ENCODE measurements at regions not wholly inside any gene's neighbourhood (a gene's known extent, or its start where the extent isn't known, plus 50 kb on each side); places are given as distances from the start of the nearest gene placed in this dataset.

- in situ Hi-C loops (cut with MboI; ENCODE audit: low pct_unique_long_range_greater_than_20kb, low sequenced_read_pairs, unreplicated experiment): no loop called here
- no peak for TF ChIP-seq CTCF (IDR thresholded peaks at IDR 0.05; ENCODE audit: extremely low read depth, insufficient read depth, missing control alignments)
- no peak for DNase-seq (ENCODE audit: low spot score)
Measured at GRCh38 chr18:25648716-25649260, 296.8 kb upstream of the ZNF521 start.

- in situ Hi-C loops (cut with MboI; ENCODE audit: low pct_unique_long_range_greater_than_20kb, low sequenced_read_pairs, unreplicated experiment): no loop called here
- TF ChIP-seq CTCF (IDR thresholded peaks at IDR 0.05; ENCODE audit: extremely low read depth, insufficient read depth, missing control alignments): no peak
- DNase-seq (ENCODE audit: low spot score): no peak
Measured at GRCh38 chr18:25647404-25647803, 295.4 kb upstream of the ZNF521 start.

GRCh38 chr18:25646971-25647370 lies 295.0 kb upstream of the ZNF521 start:
- in situ Hi-C loops (cut with MboI; ENCODE audit: low pct_unique_long_range_greater_than_20kb, low sequenced_read_pairs, unreplicated experiment): no loop called here
- no peak for DNase-seq (ENCODE audit: low spot score)
- no peak for TF ChIP-seq CTCF (IDR thresholded peaks at IDR 0.05; ENCODE audit: extremely low read depth, insufficient read depth, missing control alignments)

- no peak for TF ChIP-seq CTCF (IDR thresholded peaks at IDR 0.05; ENCODE audit: extremely low read depth, insufficient read depth, missing control alignments)
- no peak for DNase-seq (ENCODE audit: low spot score)
- in situ Hi-C loops (cut with MboI; ENCODE audit: low pct_unique_long_range_greater_than_20kb, low sequenced_read_pairs, unreplicated experiment): no loop called here
Measured at GRCh38 chr18:25639596-25639995, 287.6 kb upstream of the ZNF521 start.

- no peak for DNase-seq (ENCODE audit: low spot score)
- TF ChIP-seq CTCF (IDR thresholded peaks at IDR 0.05; ENCODE audit: extremely low read depth, insufficient read depth, missing control alignments): no peak
- in situ Hi-C loops (cut with MboI; ENCODE audit: low pct_unique_long_range_greater_than_20kb, low sequenced_read_pairs, unreplicated experiment): no loop called here
Measured at GRCh38 chr18:25633563-25633962, 281.6 kb upstream of the ZNF521 start.

GRCh38 chr18:25630682-25631081 lies 278.7 kb upstream of the ZNF521 start:
- no peak for TF ChIP-seq CTCF (IDR thresholded peaks at IDR 0.05; ENCODE audit: extremely low read depth, insufficient read depth, missing control alignments)
- DNase-seq (ENCODE audit: low spot score): no peak
- in situ Hi-C loops (cut with MboI; ENCODE audit: low pct_unique_long_range_greater_than_20kb, low sequenced_read_pairs, unreplicated experiment): no loop called here

GRCh38 chr18:25621682-25622081 lies 269.7 kb upstream of the ZNF521 start:
- no peak for DNase-seq (ENCODE audit: low spot score)
- in situ Hi-C loops (cut with MboI; ENCODE audit: low pct_unique_long_range_greater_than_20kb, low sequenced_read_pairs, unreplicated experiment): no loop called here
- no peak for TF ChIP-seq CTCF (IDR thresholded peaks at IDR 0.05; ENCODE audit: extremely low read depth, insufficient read depth, missing control alignments)

All from GM13977 (cell line).